Bronchial epithelial cell (primary cell): ENCODE measurements at regions not wholly inside any gene's neighbourhood (a gene's known extent, or its start where the extent isn't known, plus 50 kb on each side); places are given as distances from the start of the nearest gene placed in this dataset.

Source experiments
- DNase-seq: peaks from one replicate; pipeline ENCODE4 v3.0.0-alpha.2; 2010; ENCODE audit warnings: low read depth
- FAIRE-seq: peaks from 2 replicates; lab custom pipeline; 2011; peaks lifted over from hg19 to GRCh38; lab: Jason Lieb, UNC
- H3K27me3 ChIP-seq: 2 replicates; pipeline ENCODE4 v1.5.1; 2011; ENCODE audit warnings: low read length; ENCODE audit not compliant: control insufficient read depth, insufficient read depth
- H3K36me3 ChIP-seq: 2 replicates; pipeline ENCODE4 v1.5.1; 2011; ENCODE audit warnings: low read length; ENCODE audit not compliant: control insufficient read depth, insufficient read depth
- H3K4me3 ChIP-seq: 2 replicates; pipeline ENCODE4 v1.5.1; 2011; ENCODE audit warnings: mild to moderate bottlenecking, low read depth, low read length, control low read depth
- TF ChIP-seq, protein P1 (sequence below): IDR thresholded peaks from 2 replicates; pipeline ENCODE4 v1.5.1; 2011; ENCODE audit warnings: mild to moderate bottlenecking, moderate library complexity, low read length, control low read depth, inconsistent platforms; ENCODE audit not compliant: insufficient read depth, severe bottlenecking

DNA sequence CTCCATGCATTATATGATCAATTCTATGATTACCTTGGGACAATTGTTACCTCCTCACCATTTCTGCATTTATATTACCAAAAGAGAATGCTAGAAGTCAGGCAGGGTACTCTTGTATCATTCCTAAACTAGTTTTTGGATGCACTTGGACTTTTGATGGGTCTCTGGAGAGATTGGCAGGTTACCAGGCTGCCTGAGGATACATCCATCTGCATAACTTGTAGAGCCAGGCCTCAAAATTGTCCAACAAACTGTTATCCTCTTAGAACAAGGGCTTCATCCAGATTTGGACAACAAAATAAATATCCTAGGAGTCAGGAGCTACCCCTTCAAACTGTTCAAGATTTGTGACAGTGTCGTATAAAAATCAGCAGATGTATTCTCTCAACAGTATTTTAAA lies 326.1 kb downstream of the IL15 start:
- TF ChIP-seq, protein P1, sequence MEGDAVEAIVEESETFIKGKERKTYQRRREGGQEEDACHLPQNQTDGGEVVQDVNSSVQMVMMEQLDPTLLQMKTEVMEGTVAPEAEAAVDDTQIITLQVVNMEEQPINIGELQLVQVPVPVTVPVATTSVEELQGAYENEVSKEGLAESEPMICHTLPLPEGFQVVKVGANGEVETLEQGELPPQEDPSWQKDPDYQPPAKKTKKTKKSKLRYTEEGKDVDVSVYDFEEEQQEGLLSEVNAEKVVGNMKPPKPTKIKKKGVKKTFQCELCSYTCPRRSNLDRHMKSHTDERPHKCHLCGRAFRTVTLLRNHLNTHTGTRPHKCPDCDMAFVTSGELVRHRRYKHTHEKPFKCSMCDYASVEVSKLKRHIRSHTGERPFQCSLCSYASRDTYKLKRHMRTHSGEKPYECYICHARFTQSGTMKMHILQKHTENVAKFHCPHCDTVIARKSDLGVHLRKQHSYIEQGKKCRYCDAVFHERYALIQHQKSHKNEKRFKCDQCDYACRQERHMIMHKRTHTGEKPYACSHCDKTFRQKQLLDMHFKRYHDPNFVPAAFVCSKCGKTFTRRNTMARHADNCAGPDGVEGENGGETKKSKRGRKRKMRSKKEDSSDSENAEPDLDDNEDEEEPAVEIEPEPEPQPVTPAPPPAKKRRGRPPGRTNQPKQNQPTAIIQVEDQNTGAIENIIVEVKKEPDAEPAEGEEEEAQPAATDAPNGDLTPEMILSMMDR, result no peak
- FAIRE-seq, result no peak

DNA sequence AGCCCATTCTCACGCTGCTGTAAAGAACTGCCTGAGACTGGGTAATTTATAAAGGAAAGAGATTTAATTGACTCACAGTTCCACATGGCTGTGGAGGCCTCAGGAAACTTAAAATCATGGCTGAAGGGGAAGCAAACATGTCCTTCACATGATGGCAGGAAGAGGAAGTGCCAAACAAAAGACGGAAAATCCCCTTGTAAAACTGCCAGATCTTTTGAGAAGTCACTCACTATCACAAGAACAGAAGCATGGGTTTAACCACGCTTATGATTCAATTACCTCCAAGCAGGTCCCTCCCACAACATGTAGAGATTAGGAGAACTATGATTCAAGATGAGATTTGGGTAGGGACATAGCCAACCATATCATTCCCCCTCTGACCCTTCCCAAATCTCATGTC lies 335.5 kb downstream of the IL15 start:
- FAIRE-seq (no peak), DNase-seq (no peak)
- TF ChIP-seq, protein P1, result no peak
- H3K4me3 ChIP-seq, result no peak overlapping the region
- no peaks in the 10 kb centered on the region for H3K36me3 ChIP-seq
- no peaks in the 10 kb centered on the region for H3K27me3 ChIP-seq

More for the DNA sequence above, 326.1 kb downstream of the IL15 start:
- Histone ChIP-seq H3K36me3 (no peaks in the 10 kb centered on the region), H3K27me3 (no peaks in the 10 kb centered on the region), H3K4me3 (no peak overlapping the region)
- no peak for DNase-seq

DNA sequence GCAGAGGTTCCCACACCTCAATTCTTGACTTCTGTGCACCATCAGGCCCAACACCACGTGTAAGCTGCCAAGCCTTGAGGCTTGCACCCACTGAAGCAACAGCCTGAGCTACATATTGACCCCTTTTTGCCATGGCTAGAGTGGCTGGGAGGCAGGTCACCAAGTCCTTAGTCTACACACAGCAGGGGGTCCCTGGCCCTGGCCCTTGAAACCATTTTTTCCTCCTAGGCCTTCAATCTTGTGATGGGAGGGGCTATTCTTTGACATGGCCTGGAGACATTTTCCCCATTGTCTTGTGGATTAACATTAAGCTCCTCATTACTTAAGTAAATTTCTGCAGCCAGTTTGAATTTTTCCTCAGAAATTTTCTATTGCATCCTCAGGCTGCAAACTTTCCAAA lies 336.6 kb downstream of the IL15 start:
- DNase-seq (no peak), FAIRE-seq (no peak)
- Histone ChIP-seq H3K4me3 (no peak overlapping the region), H3K36me3 (no peaks in the 10 kb centered on the region), H3K27me3 (no peaks in the 10 kb centered on the region)
- TF ChIP-seq, protein P1, result no peak
